ENCODE measurements at regions not wholly inside any gene's neighbourhood (a gene's known extent, or its start where the extent isn't known, plus 50 kb on each side); places are given as distances from the start of the nearest gene placed in this dataset.

DNA sequence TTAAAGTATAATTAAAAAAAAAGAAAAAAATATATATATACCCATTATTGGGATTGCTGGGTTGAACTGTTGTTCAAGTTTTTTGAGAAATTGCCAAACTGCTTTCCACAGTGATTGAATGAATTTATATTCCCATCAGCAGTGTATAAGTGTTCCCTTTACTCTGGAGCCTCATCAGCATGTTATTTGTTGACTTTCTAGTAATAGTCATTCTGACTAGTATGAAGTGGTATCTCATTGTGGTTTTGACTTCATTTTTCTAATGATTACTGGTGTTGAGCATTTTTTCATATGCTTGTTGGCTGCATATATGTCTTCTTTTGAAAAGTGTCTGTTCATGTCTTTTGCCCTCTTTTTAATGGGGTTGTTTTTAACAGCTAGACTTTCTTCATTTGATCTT is 1260.8 kb upstream of the GJE1 start:
- DNase-seq = no peak

DNA sequence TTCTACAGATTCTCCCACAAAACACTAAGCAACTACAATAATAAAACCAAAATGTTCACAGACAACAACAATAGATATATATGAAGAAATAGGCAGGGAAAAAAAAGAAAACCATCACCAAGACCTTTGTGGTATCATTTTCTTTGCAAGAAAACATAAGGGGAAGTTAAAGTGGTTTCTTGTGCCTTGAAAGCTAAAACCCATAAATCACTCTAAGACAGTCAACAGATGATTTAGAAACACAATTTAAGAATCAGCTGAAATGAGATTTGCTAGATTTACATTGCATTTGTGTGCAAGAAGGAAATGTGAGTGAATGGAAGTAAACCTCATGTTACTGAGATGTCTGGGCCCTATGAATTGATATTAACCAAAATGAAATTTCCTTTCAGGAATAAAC is 1265.4 kb upstream of the GJE1 start:
- DNase-seq = no peak

DNA sequence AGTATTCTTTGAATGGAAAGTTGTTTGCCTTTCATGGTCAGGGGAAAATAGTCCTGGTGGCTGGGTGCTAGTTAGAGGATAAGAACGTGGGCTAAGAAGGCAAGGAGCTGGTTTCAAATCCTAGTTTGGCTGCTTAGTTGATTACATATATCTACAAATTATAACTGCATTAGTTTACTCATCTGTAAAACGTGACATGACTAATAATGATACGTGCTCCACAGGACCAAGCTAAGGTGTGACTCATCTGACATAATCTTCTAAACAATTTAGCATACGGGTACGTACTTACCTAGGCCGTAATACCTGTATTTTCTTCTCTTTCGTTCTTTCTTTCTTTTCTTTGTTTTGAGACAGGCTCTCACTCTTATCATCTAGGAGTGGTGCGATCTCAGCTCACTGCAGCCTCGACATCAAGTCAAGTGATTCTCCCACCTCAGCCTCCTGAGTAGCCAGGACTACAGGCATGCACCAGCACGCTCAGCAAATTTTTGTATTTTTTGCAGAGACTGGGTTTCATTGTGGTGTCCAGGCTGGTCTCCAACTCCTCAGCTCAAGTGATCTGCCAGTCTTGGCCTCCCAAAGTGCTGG is 1274.2 kb upstream of the GJE1 start:
- no peak for DNase-seq

DNA sequence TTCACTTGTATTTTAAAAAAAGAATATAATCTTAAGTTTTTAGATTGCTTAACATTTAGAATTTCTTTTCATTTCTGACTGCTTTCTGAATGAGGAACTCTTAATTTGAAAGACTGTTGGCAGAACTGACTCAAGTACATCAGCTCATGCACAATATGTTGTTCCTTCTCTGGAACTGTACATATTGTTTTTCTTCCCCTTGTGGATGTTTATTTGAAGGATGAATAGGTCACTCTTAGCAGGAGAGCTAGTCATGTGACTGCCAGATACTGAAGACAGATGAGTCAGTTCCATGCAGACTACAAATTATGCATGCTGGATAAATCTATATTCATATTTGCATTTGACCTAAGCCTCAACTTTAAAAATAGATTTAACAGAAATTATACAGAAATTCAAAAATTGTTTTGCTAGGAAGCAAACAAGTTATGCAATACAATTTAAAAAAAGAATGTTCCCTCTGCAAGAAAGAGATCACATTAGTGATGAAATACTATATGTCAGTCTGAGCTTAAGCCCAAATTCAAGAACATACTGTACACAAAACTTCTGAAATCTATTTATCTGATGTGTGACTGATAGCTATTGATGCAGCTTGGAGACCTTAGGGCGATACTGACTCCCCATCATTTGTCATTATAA is 1274.9 kb upstream of the GJE1 start:
- no peak for DNase-seq

DNA sequence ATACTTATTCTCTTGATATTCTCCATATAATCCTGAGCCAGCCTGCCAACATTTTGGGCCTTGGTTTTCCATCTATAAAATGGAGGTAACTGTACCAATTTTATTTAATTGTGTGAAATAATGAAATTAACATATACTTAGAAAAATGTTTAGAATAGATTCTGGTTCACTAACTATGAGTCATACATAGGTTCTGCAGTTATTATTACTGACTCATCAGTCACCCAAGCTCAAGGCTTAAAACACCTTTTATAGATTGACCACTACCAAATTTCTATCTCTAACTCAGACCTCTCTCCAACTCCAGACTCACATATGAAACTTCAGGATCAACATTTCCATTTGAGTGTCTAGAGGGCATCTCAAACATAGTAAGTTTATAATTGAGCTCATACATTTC is 1277.2 kb upstream of the GJE1 start:
- DNase-seq = no peak

DNA sequence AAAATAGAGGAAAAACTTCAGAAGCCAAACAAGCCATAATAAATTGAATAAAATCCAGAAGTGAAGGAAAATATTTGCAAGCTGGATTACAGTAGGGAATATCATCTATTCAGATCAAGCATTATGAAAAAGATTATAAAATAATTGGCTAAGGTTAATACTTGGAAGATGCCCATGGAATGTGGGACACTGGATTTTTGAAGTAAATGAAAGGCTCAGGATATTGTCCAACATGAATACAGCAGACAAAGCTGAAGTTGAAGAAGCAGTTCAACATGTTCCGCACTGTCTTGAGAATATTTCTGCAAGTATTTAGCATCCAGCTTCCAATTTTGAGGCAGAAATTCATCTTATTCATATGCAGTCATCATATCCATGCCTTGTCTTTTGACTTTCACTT is 1278.4 kb upstream of the GJE1 start:
- DNase-seq = no peak

DNA sequence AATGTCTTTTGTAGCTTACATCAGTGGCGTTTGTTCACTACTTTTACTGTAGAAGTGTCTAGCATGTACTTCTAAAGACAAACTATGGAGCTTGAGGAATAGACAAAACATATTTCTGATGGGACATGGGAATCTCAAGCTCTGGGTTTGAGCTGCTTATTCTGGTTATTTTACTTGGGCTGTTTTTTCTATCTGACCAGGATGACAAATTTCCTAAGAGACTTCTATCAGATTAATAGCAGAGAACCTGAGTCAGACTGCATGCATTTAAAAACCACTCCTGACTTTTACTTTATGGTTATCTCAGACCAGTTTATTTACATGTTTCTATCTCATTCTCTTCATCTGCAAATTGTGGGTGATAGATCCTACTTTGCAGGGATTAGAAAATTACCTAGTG is 1282.3 kb upstream of the GJE1 start:
- no peak for DNase-seq

DNA sequence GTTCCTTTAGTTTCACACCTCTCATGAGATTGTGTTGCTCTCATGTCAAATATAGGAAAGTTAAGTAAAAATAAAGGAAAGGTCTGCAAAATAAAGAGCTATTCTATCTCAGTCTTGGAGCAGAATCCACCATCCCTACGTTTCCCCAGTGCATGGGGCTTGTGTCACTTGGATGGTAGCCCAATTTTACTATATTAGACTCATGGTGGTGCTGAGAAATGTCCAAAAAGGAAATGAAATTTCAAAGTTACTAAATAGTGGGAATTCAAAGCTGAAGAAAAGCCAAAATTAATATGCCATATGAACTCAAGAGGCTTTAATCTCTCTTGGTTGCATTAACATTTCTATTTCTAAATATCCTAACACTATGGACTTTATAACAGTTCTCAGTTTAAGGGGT is 1283.3 kb upstream of the GJE1 start:
- no peak for DNase-seq

DNA sequence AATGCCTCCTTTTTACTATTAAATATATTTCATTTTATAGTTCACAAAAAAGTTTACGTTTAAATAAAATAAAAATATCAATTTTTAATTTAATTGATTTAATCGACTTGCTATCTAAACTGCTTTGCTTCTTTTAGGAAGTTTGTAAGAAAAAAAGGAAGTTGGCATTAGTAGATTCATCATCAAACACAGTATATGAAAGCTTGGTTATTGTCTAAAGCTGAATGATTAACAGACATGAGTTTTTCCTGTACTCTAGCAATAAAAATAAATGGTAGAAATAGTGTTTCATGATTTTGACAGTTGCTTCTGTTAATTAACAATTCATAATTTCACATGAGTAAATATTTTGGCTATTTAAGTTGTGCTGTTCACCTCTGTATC is 1285.5 kb upstream of the GJE1 start:
- no peak for DNase-seq

DNA sequence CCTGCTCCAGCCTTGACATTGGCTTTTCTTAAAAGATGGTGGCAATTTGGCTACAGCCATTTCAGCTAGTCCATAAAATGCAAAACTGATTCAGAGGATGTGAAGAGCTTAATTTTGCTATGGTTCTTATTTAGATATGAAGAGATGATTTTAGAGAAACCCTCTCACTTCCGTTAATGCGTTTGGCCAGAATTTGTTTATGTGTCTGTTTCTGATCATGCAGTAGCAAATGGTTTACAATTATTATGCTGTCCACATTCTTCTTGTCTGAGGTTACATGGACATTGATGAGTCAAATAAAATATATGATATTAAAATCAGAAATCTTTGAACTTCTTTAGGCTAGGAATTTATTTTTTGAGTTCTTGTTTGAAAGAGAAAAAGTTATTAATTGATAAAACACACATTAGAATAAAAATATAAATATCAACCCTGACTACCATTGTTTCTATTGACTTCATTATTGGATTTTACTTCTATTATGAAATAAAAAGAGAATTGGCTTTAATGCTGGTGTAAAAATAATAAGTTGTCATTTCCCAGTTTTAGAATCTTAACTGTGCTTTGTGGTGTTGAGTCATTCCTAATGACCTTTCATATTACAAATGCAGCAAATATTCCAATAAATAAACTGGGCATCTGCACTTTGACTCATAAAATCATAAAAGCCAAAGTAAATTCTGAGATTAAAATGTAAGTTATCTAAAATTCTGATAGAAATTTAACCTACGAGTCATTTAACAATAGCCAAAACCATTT is 1286.0 kb upstream of the GJE1 start:
- no peak for DNase-seq

DNA sequence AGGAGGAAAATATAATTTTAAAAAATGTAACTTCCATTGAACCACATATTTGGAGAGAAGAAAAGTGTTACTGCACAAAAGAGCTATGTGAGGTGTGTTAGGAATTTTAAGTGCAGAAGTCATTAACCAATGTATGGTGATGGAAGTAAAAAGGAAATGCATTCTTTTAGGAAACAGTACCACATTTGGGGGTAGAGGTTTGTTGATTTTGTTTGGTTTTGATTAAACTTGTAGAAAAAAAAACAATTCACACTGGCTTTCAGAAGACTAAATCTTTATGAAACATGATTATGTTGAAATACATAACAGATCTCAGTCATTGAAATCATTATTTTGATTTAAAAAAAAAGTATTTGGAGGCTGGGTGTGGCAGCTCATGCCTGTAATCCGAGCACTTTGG is 1287.0 kb upstream of the GJE1 start:
- DNase-seq = no peak

DNA sequence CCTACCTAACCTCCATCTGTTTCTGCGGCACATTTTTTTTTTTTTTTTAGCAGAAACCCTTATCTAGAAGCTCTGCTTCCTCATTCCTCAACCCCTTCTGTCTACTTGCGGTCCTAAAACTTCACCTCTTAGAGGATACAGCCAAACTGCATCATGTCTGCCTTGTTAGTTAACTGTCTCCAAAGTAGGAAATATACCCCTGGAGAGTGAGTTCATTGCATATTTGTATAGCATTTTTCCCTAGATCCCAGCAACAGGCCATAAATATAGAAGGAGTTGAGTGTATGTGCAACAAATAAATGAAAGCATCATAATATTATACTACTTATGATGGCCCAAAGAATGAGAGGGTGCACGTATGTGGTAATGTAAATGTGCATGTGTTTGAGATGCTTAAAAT is 1288.6 kb upstream of the GJE1 start:
- DNase-seq = no peak

DNA sequence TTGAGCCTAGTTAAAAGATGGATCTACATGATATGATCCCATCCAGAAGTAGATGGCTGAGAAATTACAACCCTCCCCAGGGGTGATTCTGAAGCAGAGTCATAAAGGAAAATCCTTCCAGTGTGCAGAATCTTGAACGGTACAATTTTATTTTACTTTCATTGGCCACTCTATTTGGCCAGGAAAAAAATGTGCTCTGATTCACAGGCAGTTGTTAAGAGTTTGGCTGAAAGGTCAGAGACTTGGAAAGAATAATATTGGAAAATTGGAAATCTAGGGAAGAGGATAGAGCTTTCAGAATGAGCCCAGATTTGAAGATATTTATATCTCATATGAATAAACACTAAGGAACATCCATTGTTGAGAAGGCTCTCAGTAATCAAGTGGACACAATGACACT is 1299.3 kb upstream of the GJE1 start:
- DNase-seq = no peak

DNA sequence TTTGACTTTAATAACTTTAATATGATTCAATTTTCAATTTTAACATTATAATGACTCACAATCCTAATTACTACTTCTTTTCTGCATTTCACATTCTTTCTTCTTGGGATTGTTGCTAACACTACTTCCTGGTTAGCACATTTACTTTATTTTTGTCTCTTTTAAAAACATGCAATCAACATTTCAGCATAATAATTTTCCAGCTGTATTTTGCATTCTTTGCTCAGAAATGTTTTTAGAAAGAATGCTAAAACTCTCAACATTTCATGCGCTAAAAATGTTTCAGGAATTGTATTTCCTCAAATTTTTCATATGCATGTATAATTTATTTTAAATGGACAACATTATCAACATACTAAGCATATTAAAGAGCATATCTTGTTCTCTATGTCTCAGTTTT is 1302.1 kb upstream of the GJE1 start:
- no peak for DNase-seq

DNA sequence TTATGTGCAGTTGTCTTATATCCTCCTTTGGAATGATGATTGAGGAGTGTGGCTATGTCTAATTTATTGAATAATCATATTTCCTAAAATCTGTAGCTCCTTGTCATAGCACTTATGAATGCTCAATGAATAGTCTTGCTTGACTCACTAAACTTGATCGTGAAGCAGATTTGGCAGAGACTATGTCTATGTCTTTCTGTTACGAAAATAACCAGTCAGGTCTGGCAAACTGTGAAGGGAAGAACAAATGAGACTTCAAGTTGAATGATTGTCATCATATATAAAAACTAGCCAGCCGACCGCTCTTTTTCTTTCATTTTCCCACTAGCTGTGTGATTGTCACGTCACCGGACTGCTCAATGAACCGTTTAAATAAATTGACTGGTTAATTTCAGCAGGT is 1303.9 kb upstream of the GJE1 start:
- DNase-seq = no peak

DNA sequence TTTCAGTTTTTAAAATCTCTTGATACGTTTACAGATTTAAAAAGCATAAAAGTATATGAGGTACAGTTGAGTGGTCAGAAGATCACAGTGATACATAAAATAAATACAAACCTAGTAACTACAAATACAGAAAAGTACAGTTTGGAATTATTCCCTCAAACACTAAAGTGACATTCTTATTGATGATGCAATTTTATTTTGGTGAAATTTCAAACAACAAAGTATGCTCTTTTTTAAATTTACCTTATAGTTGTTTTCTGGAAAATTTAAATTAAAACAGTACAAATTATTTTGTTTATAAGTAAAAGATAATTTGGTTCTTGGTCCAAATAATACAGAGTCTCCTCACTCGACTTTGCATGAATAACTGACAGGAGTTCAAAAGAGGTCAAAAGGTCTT is 1305.1 kb upstream of the GJE1 start:
- no peak for DNase-seq

DNA sequence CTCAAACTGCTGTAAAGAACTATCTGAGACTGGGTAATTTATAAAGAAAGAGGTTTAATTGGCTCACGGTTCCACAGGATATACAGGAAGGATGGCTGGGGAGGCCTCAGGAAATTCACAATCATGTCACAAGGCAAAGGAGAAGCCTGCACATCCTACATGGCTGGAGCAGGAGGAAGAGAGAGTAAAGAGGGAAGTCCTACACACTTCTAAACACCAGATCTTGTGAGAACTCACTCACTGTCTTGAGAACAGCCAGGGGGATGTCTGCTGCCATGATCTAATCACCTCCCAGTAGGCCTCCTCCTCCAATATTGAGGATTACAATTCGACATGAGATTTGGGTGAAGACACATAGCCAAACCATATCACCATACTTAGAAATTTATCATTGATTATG is 1307.0 kb upstream of the GJE1 start:
- DNase-seq = no peak

DNA sequence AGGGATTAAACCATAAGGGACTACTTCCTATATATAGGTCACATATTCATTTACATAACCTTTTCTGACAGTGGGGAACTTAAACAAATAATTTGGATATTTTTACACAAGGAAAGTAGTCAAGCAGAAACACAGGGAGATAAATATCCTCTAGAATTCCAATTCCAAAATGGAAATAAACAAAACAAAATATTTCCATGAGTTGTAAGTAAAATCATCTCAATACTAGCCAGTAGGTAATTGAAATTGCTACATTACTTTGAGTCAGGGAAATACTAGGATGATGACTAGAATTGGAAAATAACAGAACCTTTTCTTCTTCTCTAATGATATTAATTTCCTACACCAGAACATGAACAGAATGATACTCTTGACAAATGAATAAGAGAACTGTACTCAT is 1308.1 kb upstream of the GJE1 start:
- DNase-seq = no peak

DNA sequence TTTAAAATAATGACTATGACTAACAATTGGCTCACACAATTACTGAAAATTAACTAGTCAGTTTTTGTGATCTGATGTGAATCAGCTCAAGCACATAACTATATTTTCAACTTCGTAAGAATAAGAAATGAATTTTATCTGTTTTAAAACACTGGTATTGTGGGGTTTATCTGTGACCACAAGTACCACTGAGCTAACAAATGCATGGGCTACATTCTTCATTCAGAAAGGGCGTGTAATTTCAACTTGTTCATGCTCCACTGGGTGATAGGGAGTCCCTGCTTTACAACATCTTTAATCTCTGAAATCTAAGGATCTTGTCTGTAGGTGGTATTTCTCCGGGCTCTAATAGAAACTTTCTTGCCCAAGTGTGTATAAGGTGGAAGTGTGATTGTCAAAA is 1311.5 kb upstream of the GJE1 start:
- DNase-seq = no peak

DNA sequence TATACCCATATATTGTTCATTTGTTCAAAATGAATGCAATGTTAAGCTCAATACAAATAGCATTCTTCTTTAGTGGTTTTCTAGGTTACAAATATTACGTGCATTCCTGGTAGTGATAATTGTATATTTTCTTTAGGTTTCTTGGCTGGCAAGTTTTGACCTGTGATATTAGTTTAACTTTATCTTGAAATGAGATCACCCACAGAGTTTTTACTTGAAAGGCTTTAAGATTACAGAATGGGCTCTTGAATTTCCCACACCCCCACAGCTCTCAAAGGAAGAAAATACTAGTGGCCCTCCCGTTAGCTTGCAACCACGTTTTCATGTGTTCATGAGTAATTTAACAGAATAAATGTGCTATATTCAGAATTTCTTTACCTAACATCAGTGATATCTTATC is 1315.5 kb upstream of the GJE1 start:
- DNase-seq = no peak

DNA sequence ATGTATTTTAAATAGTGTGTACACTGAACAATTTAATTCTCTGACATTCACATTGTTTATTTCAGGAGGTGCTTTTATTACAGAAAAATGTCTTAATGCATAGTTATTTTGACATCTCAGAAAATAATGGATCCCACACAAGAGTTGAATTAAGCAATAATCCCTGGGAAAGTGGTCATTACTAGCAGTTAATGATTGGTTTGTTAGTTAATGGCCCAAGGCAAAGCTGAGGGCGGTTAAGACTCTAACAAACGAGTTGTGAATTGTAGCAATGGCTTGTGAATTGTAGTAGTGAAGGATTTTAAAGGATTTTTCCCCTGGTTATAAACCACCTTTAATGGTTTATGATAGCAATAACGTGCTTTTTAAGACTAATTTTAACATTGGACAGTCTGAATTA is 1316.0 kb upstream of the GJE1 start:
- DNase-seq = no peak

DNA sequence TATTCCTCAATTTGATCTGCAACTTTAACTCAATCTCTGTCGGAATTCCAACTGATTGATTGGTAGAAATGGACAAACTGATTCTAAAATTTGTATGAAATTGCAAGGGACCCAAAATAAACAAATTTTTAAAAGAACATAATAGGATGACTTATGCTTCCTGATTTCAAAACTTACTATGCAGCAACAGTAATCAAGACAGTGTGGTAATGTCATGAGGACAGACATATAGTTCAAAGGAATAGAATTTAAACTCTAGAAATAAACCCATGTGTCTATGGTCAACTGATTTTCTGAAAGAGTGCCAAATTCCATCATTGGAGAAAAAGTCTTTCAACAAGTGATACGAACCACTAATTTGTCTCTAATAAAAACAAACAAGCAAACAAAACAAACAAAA is 1320.1 kb upstream of the GJE1 start:
- DNase-seq = no peak

DNA sequence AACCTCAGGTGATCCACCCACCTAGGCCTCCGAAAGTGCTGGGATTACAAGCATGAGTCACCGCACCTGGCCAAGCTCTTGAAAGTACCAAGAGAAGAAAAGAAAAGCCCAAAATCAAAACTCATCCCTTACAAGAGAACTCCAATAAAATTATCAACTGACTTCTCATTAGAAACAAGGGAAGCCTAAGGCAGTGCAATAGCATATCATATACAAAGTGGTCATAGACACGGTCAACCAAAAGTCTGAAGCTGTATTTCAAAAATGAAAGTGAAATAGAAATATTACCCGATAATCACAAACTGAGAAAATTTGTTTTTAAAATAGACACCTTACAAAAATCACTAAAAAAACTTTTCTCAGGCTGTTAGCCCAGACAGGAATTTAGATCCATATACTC is 1321.1 kb upstream of the GJE1 start:
- DNase-seq = no peak

DNA sequence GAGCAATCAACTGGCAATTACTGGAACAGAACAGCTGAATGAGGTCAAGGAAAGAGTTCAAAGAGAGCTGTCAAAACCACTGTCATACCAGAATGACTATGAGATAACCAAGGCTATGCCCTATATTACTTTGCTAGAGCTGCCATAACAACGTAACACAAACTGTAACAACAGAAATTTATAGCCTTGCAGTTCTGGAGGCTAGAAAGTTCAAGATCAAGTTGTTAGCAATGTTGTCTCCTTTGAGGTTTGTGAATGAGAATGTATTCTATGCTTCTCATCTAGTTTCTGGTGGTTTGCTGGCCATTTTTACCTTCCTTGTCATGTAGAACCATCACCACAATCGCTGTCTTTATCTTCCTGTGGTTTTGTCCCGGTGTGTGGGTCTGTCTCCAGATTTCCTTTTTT is 1323.0 kb upstream of the GJE1 start:
- peak; percentile 5 for DNase-seq

DNA sequence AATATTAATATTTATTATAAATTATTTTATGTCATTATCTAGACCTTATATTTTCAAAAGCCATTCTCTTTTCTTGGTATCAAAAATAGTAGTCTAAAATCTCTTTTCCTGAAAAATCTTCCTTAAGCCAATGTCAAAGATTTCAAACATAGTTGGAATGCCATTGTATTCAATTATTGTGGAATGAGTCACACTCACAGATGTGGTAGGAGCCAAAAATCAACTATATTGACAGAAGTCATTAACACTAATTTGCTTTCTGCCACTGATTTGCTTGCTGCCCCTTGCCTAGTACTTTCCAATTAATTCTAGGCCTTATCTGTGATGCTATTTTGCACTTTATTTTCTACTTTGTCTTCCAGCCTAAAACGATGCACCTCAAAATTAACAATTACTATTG is 1326.3 kb upstream of the GJE1 start:
- DNase-seq = no peak

Data from CD4-positive, alpha-beta T cell treated with Interleukin-21 for 1 hour (primary cell).